Right atrium auricular region (tissue), 2 donors: ENCODE measurements at regions not wholly inside any gene's neighbourhood (a gene's known extent, or its start where the extent isn't known, plus 50 kb on each side); places are given as distances from the start of the nearest gene placed in this dataset.
A peak's percentile ranks its signal among the peaks of the same experiment; 100 is the strongest.
"Not testable (repeated sequence)": the region's sequence is repeated elsewhere in the genome, so short reads cannot be mapped to it uniquely, and the experiment has no call there.

ENCODE experiments used
- DNase-seq: peaks from one replicate; pipeline ENCODE4 v3.0.0-alpha.2; 2019; ENCODE audit warnings: low spot score
- H3K27ac ChIP-seq, 2 donors: fragments of 200-600 bp; sonication (generic); 1 replicate in 1 of 2; 2 replicates in 1 of 2; pipeline ENCODE4 v1.5.1; 2016 to 2019
- H3K27me3 ChIP-seq, 2 donors: fragments of 200-600 bp; sonication (generic); one replicate each; pipeline versions ENCODE4 v1.5.1 to v1.6.0; 2017 to 2019
- H3K36me3 ChIP-seq: fragments of 200-600 bp; sonication (generic); one replicate; pipeline ENCODE4 v1.5.1; 2016
- H3K4me1 ChIP-seq, 2 donors: fragments of 200-600 bp; sonication (generic); one replicate each; pipeline versions ENCODE4 v1.5.1 to v1.6.0; 2017 to 2019
- H3K4me3 ChIP-seq, 2 donors: fragments of 200-600 bp; sonication (generic); 1 replicate in 1 of 2; 2 replicates in 1 of 2; pipeline ENCODE4 v1.5.1; 2017 to 2019; ENCODE audit warnings: mild to moderate bottlenecking in 1 of 2, moderate library complexity in 1 of 2
- H3K9me3 ChIP-seq, 2 donors: fragments of 200-600 bp; sonication (generic); one replicate each; pipeline ENCODE4 v1.5.1; 2019
- TF ChIP-seq, protein P1 (sequence below), 2 donors: fragments of 200-600 bp; sonication (generic); IDR thresholded peaks; one replicate each; pipeline ENCODE4 v1.5.1; 2019; ENCODE audit warnings: antibody characterized with exemption in 2 of 2

DNA sequence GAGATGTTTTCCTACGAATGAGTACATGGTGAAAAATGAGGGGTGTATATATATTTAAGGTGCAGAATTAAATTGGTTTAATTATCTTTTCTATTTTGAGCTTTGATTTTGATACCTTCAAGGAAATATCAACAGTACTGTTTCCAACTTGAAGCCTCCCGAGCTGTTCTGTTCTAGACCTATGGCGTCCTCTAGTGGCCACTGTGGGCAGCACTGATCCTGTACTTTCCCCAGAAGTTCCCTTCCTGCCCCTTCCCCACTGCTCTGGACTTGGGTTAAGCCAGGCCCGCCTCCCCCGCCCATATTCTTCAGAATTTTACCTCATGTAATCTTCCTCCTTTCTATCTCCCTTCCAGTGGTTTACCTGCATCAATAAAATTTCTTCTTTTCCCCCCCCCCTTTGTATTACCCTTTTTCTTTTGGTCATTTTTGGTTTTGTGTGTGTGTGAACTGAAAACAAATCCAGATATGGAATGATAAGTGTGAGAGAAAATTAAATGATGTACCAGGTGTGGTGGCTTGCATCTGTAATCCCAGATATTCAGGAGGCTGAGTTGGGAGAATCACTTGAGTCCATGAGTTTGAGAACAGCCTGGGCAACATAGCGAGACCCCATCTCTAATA is 1643.5 kb downstream of the TP53TG3F start:
- H3K9me3 ChIP-seq = no peaks in the 10 kb centered on the region
- H3K4me1 ChIP-seq = no peaks in the 10 kb centered on the region
- H3K36me3 ChIP-seq = no peaks in the 10 kb centered on the region
- H3K27me3 ChIP-seq = no peaks in the 10 kb centered on the region
- TF ChIP-seq, protein P1, sequence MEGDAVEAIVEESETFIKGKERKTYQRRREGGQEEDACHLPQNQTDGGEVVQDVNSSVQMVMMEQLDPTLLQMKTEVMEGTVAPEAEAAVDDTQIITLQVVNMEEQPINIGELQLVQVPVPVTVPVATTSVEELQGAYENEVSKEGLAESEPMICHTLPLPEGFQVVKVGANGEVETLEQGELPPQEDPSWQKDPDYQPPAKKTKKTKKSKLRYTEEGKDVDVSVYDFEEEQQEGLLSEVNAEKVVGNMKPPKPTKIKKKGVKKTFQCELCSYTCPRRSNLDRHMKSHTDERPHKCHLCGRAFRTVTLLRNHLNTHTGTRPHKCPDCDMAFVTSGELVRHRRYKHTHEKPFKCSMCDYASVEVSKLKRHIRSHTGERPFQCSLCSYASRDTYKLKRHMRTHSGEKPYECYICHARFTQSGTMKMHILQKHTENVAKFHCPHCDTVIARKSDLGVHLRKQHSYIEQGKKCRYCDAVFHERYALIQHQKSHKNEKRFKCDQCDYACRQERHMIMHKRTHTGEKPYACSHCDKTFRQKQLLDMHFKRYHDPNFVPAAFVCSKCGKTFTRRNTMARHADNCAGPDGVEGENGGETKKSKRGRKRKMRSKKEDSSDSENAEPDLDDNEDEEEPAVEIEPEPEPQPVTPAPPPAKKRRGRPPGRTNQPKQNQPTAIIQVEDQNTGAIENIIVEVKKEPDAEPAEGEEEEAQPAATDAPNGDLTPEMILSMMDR (IDR thresholded peaks at IDR 0.05) = peak in 1 of 2 donors; percentile 34
- no peak overlapping the region for H3K27ac ChIP-seq
- no peak for DNase-seq
- H3K4me3 ChIP-seq = no peak overlapping the region

DNA sequence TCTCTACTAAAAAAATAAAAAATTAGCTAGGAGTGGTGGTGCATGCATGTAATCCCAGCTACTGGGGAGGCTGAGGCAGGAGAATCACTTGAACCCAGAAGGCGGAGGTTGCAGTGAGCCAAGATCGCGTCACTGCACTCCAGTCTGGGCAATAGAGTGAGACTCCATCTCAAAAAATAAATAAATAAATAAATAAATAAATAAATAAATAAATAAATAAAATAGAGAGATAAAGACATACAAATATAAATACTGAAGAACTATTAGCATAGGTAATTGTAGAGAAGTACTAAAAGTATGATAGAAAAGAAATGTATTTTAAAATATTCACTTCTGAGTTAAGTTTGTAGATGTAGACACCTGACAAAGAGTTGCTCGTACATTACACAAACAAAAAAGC is 1652.4 kb downstream of the TP53TG3F start:
- H3K27ac ChIP-seq, H3K36me3 ChIP-seq, H3K4me1 ChIP-seq, DNase-seq, H3K4me3 ChIP-seq, H3K9me3 ChIP-seq, H3K27me3 ChIP-seq: not testable (repeated sequence)

DNA sequence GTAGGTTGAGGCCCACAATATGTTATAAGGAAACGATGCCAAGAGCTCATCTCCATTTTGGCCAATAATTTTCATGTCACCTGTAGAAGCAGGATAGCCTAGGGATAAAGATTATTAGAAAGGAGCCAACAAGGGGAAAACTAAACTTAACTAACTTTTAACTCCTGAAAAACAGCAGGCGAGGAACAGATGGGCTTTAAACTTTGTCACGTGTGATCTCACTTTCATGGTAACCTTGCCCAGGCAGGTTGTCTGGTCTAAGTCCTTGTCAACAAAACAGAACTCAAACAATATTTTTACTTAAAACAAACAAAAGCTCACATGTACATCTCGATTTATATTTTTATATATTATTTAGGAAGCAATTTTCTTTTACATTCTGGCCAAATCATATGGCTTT is 1672.0 kb downstream of the TP53TG3F start:
- no peaks in the 10 kb centered on the region for H3K36me3 ChIP-seq
- H3K27me3 ChIP-seq = no peaks in the 10 kb centered on the region
- no peak for DNase-seq
- H3K9me3 ChIP-seq = no peaks in the 10 kb centered on the region
- H3K4me1 ChIP-seq = no peaks in the 10 kb centered on the region
- no peak overlapping the region for H3K4me3 ChIP-seq
- no peak overlapping the region for H3K27ac ChIP-seq
- TF ChIP-seq, protein P1 (IDR thresholded peaks at IDR 0.05) = no peak

DNA sequence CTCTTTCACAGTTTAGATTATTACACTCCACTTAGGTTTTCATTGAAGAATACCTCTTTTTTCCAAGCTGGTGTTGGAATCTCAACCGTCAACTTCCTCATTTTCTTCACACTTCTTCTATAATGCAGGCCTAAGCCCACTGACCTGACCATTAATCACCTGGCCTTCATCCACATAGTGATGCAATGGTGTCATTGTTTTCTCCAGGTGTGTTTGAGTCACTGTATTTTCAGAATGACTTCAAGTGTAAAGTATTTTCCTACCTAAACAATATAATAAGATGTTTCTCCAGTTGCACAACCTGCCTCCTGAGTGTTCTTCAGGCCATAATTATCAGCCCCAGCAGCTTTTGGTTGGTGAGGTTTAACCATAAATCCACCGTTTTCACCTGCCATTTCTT is 1675.1 kb downstream of the TP53TG3F start:
- TF ChIP-seq, protein P1 (IDR thresholded peaks at IDR 0.05) = no peak
- Histone ChIP-seq H3K4me3 (no peak overlapping the region), H3K9me3 (no peaks in the 10 kb centered on the region), H3K36me3 (no peaks in the 10 kb centered on the region), H3K27me3 (no peaks in the 10 kb centered on the region), H3K4me1 (no peaks in the 10 kb centered on the region), H3K27ac (no peak overlapping the region)
- no peak for DNase-seq

DNA sequence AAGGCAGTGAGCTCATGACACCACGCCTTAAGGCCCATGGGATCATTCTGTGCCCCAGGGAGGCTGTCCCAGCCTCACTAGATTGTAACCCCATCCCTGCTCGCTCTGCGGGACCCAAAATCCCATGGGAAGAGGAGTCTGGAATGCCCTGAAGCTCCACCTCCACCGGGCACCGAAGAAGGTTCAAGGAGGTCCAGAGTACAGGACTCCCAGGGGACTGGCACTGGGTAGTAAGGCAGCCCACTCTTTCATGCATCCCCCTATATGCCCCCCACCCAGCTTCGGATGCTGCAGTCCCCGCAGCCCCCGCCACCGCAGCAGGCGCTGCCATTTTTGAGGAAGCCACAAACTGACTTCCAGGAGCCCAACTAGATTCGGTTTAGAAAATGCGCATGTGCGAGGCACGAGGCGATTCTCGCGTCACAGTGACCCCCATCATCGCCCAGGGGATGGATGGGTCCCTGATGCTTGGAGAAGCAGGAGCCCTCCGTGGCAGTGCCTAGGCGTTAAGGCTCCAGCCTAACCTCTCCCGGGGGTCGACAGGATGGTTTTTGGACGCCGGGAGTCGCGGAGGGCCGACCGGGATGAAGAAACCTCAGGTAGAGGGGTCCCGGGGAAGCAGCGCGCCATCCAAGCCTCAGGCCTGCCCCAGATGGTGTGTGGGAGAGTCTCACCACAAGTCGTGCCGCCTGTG is 1681.0 kb downstream of the TP53TG3F start:
- DNase-seq = no peak
- H3K27ac ChIP-seq = no peak overlapping the region
- TF ChIP-seq, protein P1 (IDR thresholded peaks at IDR 0.05) = no peak
- no peaks in the 10 kb centered on the region for H3K4me1 ChIP-seq
- H3K9me3 ChIP-seq = no peaks in the 10 kb centered on the region
- H3K27me3 ChIP-seq = no peaks in the 10 kb centered on the region
- no peaks in the 10 kb centered on the region for H3K36me3 ChIP-seq
- no peak overlapping the region for H3K4me3 ChIP-seq

DNA sequence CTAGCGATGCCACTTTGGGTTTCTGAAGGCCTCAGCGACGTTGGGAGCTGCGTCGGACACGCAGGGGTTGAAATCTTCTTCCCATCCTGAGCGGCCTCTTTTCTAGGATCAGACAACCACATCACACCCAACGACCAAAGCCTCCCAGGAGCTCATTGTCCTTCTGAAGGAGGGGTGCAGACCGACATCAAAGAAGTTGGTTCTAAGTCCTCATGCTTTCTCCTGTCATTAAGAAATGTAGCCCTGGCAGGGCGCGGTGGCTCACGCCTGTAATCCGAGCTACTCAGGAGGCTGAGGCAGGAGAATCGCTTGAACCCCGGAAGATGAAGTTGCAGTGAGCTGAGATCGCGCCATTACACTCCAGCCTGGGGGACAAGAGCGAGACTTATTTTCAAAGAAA is 1681.9 kb downstream of the TP53TG3F start:
- H3K36me3 ChIP-seq = no peaks in the 10 kb centered on the region
- no peak overlapping the region for H3K27ac ChIP-seq
- no peaks in the 10 kb centered on the region for H3K9me3 ChIP-seq
- DNase-seq = no peak
- H3K4me1 ChIP-seq = no peaks in the 10 kb centered on the region
- no peaks in the 10 kb centered on the region for H3K27me3 ChIP-seq
- TF ChIP-seq, protein P1 (IDR thresholded peaks at IDR 0.05) = no peak
- H3K4me3 ChIP-seq = no peak overlapping the region
